Colonic mucosa (tissue), 4 donors: ENCODE measurements at regions not wholly inside any gene's neighbourhood (a gene's known extent, or its start where the extent isn't known, plus 50 kb on each side); places are given as distances from the start of the nearest gene placed in this dataset.

Source experiments
- DNase-seq: peaks from one replicate; pipeline ENCODE4 v3.0.0-alpha.2; 2020
- H3K27ac ChIP-seq: fragments of 200-600 bp; one replicate; pipeline ENCODE4 v1.8.0; 2021
- H3K27me3 ChIP-seq: fragments of 200-600 bp; one replicate; pipeline ENCODE4 v1.8.0; 2021
- H3K36me3 ChIP-seq: fragments of 200-600 bp; one replicate; pipeline ENCODE4 v1.8.0; 2021
- H3K4me1 ChIP-seq: fragments of 200-600 bp; one replicate; pipeline ENCODE4 v1.8.0; 2021; ENCODE audit warnings: mild to moderate bottlenecking
- H3K4me3 ChIP-seq: fragments of 200-600 bp; one replicate; pipeline ENCODE4 v1.8.0; 2021
- H3K9ac ChIP-seq, 2 donors: one replicate each; pipeline ENCODE4 v1.7.0; 2013; ENCODE audit warnings: control low read depth in 2 of 2, low read depth in 2 of 2, low read length in 2 of 2
- H3K9me3 ChIP-seq: fragments of 200-600 bp; one replicate; pipeline ENCODE4 v1.8.0; 2021
- CTCF ChIP-seq: fragments of 200-600 bp; IDR thresholded peaks from one replicate; pipeline ENCODE4 v1.8.0; 2022; ENCODE audit warnings: antibody characterized with exemption, mild to moderate bottlenecking
- intact Hi-C: fragments of 100-400 bp; cut with DNase I; formaldehyde crosslinking; loops from one replicate; pipeline ENCODE4 v1.14.1; 2022
- donor health status: healthy.
- donor health status: DM: no; HTN: no; CAD: no.
- donor health status: DM: no; HTN: no; CAD: no.

- Histone ChIP-seq H3K9me3 (no peaks in the 10 kb centered on the region), H3K27ac (no peak overlapping the region), H3K9ac (no peak overlapping the region), H3K4me3 (no peak overlapping the region), H3K36me3 (no peaks in the 10 kb centered on the region), H3K4me1 (no peaks in the 10 kb centered on the region), H3K27me3 (no peaks in the 10 kb centered on the region)
- intact Hi-C loops = loop anchor here (5.0 to 10.0 kb wide), 2 partner anchors 82 to 204 kb away; no protein-coding TSS in a partner anchor
- no peak for TF ChIP-seq CTCF
- no peak for DNase-seq
Observed at GRCh38 chr2:168338803-168339437, 91.5 kb upstream of the STK39 start.

- intact Hi-C loops = no loop called here
Observed at GRCh38 chr2:168340931-168341330, 93.5 kb upstream of the STK39 start.

GRCh38 chr2:168343586-168343985 lies 96.2 kb upstream of the STK39 start:
- intact Hi-C loops = no loop called here

More at GRCh38 chr2:168340931-168341330, 93.5 kb upstream of the STK39 start:
- Histone ChIP-seq H3K9me3 (no peaks in the 10 kb centered on the region), H3K4me3 (no peak overlapping the region), H3K36me3 (no peaks in the 10 kb centered on the region), H3K27me3 (no peaks in the 10 kb centered on the region), H3K27ac (no peak overlapping the region), H3K4me1 (no peaks in the 10 kb centered on the region), H3K9ac (no peak overlapping the region)
- DNase-seq = no peak
- no peak for TF ChIP-seq CTCF

GRCh38 chr2:168344706-168345105 lies 97.3 kb upstream of the STK39 start:
- Histone ChIP-seq H3K27ac (no peak overlapping the region), H3K36me3 (no peaks in the 10 kb centered on the region), H3K4me3 (no peak overlapping the region), H3K27me3 (no peaks in the 10 kb centered on the region), H3K4me1 (no peaks in the 10 kb centered on the region), H3K9me3 (no peaks in the 10 kb centered on the region), H3K9ac (no peak overlapping the region)
- TF ChIP-seq CTCF = no peak
- no peak for DNase-seq
- intact Hi-C loops = loop anchor here (5.0 kb wide), 3 partner anchors 343 to 578 kb away; no protein-coding TSS in a partner anchor

More at GRCh38 chr2:168343586-168343985, 96.2 kb upstream of the STK39 start:
- H3K9ac ChIP-seq = no peak overlapping the region
- H3K4me1 ChIP-seq = no peaks in the 10 kb centered on the region
- no peak overlapping the region for H3K27ac ChIP-seq
- no peaks in the 10 kb centered on the region for H3K27me3 ChIP-seq
- no peak overlapping the region for H3K4me3 ChIP-seq
- H3K36me3 ChIP-seq = no peaks in the 10 kb centered on the region
- H3K9me3 ChIP-seq = no peaks in the 10 kb centered on the region
- TF ChIP-seq CTCF = no peak
- DNase-seq = no peak

GRCh38 chr2:168345601-168346000 lies 98.2 kb upstream of the STK39 start:
- Histone ChIP-seq H3K27ac (no peak overlapping the region), H3K9me3 (no peaks in the 10 kb centered on the region), H3K27me3 (no peaks in the 10 kb centered on the region), H3K9ac (no peak overlapping the region), H3K36me3 (no peaks in the 10 kb centered on the region), H3K4me1 (no peaks in the 10 kb centered on the region), H3K4me3 (no peak overlapping the region)
- TF ChIP-seq CTCF = no peak
- no peak for DNase-seq
- intact Hi-C loops = loop anchor here (5.0 kb wide), 3 partner anchors 342 to 577 kb away; no protein-coding TSS in a partner anchor
